ENCODE measurements at regions not wholly inside any gene's neighbourhood (a gene's known extent, or its start where the extent isn't known, plus 50 kb on each side); places are given as distances from the start of the nearest gene placed in this dataset.

DNA sequence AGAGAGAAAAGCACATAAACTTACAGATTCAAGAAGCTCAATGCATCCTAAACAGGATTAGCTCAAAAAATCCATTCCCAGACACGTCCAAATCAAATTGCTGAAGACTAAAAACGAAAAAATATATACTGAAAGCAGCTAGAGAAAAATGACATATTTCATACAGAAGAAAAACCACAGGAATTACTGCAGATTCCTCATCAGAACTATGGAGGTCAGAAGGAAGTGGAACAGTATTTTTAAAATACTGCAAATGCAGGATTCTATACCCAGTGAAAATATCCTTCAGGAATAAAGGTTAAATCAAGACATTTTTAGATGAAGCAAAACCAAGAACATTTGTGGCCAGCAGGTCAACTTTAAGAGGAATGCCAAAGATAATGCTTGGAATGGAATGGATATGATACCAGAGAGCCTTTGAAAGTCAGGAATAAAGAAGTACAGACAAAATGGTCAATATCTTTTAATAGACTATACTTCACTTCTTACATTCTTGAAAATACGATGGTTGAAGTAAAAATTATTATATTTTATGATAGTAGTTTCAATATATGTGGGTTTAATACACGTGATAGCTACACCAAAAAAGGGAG is 352.9 kb downstream of the CTTN start:
- no peak for DNase-seq

DNA sequence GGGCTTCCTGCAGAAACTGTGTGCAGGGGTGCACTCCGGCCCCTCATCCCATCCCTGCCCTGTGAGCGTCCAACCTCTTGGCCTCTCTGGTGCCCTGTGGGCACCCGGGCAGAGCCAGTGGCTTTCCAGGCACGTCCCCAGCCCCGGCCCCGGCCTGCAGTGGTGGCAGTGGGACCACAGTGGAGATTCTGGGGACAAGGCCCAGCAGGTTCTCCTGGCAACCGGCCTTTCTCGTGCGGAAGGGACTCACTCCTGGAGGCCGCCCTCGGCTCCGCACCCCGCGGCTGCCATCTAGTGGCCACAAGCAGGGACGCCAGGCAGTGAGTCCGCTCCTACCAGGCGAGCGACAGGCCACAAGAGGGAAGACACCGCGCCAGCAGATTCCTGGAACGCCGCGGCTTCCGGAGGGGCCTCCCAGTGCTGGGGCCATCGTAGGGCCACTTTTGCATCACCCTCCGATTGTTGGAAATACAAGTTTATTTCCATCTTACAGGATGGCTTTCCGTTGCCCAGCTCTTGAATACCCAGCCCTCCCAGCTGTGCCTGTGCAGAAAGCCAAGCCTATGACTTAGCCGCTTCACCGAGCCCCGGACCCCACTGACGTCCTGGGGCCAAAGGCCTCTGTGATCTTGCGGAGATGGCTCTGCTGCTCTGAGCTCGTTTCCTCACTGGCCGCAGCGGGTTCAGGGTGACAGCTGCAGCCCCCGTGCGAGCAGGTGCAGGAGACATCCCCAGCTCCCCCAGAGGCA is 357.3 kb downstream of the CTTN start:
- DNase-seq, result peak; percentile 75

DNA sequence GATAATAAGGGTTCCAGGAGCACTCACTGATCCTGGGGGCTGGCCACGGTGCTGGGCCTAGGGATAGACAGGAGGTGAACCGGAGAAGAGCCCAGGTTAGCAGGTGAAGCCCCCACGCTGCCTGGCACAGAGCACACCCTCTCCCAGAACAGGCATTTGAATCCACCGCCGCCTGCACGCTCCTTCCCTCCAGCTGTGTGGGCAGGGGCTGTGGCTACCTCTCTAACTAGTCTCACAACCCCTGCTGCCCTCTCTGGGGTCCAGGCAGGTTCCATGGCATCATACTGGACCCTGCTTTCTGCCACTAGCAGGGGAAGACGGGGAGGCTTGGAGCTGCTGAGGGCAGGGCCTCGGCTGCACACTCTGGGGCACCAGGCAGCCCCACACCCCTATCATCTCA is 358.0 kb downstream of the CTTN start:
- DNase-seq, result no peak

DNA sequence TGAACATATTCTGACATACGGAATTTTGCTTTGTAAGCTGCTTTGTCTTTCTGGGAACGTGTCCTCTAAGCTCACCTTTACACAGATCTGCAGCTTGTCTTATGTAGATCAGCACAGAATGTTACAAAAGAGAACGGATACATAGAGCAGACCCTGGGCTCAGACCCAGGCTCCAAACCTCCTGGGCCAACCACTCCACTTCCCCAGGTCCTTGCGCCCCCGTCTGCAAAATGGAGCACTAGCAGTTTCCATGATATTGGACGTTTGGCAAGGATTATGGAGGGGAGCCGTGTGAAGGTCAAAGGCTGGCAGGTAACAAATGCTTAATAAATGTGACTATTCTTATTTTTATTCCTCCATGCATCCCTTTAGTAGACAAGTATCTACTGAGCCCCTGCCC is 358.4 kb downstream of the CTTN start:
- no peak for DNase-seq

DNA sequence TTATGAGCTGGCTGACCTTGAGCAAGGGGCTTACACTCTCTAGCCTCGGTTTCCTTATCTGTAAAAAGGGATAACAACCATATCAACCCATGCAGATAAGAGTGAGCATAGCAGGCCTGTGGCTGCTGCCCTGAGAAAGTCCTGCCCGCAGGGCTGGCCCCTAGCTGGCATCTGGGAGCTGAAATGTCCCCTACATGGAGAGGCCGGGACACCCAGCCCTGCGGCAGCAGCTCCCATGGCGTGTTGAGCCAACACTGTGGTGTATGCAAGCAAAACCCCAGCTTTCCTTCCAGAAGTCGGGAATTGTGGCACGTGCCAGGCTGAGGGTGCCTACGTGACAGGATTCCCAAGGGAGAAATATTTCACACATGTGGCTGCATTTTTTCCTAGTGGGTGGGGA is 358.9 kb downstream of the CTTN start:
- DNase-seq, result no peak

DNA sequence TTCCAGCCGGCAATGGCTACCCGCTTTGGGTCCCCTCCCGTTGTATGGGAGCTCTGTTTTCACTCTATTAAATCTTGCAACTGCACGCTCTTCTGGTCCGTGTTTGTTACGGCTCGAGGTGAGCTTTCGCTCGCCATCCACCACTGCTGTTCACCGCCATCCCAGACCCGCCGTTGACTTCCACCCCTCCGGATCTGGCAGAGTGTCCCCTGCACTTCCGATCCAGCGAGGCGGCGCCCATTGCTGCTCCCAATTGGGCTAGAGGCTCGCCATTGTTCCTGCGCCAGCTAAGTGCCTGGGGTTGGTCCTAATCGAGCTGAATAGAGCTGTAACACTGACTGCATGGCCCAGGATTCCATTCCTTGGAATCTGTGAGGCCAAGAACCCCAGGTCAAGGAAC is 359.9 kb downstream of the CTTN start:
- DNase-seq, result no peak

DNA sequence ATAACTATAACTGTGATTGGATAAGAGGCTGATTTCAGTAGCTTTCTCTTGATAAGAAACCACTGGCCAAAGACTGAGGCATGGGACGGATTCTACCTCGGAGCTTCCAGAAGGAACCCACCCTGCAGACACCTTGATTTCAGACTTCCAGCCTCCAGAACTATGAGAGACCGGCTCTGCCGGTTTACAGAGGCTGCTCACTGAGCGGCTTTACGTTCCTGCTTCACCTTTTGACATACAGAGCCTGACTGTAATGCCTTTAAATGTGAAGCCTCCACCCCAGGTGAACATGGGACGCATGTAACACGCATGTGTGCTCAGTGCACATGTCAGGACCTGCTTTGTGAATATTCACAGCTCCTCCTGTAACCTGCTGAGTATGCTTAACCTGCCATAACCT is 361.5 kb downstream of the CTTN start:
- DNase-seq, result no peak

DNA sequence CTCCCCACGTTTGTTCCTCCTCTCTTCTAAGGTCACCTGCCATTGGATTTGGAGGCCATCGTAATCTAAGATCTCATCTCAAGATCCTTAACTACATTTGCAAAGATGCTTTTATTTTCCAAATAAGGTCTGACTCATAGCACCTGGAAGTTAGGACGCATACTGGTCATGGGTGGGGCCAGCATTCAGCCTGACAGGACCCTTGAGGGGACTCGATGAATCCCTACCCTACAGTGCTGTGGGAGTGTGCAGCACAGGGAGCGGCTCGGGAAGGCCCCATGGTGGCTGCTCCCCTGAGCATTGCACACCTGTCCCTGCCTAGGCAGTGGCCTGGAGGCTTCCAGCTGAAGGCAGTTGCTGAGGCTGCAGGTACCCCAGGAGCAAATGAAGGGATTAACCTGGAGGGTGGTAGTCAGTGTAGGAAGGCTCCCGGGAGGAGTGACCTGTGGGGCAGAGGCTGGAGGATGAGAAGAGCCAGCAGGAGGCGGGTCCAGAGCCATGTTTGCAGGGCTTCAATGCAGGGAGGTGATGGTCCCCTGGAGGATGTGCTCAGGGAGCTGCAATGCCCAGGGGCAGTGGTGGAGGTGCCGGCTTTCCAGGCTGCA is 362.2 kb downstream of the CTTN start:
- no peak for DNase-seq

DNA sequence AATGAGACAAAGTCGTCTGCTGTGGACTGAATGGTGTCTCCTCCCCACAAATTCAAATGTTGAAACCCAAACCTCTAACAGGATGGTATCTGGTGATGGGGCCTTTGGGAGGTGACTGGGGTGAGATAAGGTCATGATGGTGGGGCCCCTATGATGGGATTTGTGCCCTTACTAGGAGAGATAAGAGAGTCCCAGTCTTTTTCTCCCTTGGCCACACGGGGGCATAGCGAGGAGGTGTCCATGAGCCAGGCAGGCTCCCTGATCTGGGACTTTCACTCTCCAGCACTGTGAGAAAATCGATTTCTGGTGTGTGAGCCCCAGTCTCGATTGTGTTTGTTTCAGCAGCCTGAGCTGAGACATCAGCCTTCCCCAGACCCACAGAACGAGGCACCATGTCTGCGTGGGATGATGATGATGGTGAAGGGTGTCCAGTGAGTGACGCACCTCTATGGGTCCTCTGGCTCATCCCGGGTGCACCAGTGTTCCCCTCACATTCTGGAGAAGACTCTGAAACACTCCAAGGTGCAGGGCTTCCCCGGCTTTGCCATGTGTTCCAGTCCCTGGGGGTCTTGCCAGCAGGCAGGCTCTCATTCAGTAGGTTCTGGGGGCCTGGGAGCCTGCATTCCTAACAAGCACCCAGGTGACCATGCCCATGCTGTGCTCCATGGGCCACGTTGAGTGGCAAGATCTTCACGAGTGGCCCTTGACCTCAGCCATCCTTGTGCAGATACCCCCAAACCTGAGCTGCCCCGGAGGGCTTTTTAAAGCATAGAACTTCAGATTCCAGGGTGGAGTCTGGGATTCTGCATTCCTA is 363.0 kb downstream of the CTTN start:
- no peak for DNase-seq

DNA sequence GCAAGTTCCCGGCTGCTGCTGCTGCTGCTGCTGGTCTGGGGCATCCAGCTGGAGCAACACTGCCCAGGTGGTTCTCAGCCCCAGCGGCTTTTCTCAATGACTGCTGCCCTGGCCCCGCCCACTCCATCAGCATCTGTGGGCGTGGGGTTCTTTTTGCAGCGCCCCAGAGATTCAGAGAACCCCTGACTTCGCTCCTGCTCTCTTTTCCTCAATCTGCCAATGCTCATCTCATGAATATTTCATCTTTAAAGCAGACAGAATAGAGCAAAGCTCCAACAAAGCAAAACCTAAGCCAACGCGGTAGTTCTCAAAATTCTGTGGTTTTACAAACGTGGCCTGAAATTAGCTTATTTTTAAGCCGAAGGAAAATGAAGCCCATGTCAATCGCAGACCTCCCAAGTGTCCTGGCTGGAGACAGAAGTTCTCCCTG is 363.6 kb downstream of the CTTN start:
- no peak for DNase-seq

DNA sequence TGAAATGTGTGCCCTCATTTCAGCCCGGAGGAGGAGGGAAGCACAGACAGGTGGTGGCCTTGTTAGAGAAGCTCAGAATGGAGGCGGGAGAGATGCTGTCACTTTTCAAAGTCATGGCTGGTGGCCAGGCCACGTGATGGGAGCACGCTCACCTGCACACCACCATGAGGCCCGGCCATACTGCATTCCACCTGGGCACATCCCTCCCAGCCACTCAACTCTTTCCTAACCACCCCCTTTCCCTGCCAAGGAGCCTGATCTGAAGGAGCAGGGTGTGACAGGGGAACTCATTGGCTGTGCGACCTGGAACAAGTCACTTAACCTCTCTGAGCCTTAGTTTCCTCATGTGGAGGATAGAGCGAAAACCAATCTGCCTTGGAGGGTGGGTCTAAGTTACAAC is 364.5 kb downstream of the CTTN start:
- DNase-seq, result no peak

DNA sequence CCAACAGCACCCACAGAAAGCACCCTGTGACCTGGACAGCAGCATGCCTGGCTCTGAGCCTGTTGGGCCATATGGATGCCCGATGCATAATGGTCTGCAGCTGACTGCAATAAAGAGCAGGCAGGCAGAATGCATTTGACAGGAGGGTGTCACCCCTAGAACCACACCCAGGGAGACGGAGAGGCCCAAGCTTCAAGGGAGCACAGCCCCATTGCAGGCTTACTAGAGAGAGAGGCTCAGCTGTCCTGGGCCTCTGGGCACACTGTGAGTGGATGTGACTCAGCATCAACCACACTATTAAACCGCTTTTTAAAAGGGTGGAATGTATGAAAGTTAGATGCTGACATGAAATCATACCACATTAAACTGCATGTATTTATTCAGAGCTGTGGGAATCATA is 365.3 kb downstream of the CTTN start:
- no peak for DNase-seq

DNA sequence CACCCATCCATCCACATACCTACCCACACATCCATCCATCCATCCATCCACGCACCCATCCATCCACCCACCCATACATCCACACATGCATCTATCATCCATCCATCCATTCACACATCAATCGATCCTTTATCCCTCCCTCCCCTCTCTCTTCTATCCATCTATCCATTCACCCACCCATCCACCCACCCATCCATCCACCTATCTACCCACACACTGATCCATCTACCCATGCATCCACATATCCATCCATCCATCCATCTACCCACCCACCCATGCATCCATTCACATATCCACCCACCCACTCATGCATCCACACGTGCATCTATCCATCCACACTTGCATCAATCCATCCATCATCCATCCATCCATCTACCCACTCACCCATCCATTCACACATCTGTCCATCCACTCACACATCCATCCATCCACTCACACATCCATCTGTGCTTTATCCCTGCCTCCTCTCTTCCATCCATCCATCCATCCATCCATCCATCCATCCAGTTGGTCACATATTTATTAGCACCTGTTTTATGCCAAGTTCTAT is 366.1 kb downstream of the CTTN start:
- no peak for DNase-seq

DNA sequence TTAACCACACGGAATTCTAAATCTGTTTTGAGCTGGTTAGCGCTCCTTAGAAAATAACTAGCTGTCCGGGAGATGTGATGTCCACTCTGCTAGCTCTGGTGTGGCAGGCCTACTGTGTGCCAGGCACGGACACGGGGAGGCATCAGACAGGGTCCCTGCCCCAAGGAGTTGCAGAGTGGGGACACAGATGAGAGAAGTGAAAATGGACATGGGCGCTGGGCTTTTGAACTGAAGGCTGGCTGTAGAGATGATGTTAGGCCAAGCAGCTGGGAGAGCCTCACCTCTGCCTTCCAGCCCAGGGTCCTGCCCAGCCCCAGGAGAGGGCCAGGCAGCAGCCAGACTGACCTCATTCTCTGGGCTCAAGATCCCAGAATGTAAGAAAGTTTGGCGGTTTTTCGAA is 368.6 kb downstream of the CTTN start:
- DNase-seq, result no peak

DNA sequence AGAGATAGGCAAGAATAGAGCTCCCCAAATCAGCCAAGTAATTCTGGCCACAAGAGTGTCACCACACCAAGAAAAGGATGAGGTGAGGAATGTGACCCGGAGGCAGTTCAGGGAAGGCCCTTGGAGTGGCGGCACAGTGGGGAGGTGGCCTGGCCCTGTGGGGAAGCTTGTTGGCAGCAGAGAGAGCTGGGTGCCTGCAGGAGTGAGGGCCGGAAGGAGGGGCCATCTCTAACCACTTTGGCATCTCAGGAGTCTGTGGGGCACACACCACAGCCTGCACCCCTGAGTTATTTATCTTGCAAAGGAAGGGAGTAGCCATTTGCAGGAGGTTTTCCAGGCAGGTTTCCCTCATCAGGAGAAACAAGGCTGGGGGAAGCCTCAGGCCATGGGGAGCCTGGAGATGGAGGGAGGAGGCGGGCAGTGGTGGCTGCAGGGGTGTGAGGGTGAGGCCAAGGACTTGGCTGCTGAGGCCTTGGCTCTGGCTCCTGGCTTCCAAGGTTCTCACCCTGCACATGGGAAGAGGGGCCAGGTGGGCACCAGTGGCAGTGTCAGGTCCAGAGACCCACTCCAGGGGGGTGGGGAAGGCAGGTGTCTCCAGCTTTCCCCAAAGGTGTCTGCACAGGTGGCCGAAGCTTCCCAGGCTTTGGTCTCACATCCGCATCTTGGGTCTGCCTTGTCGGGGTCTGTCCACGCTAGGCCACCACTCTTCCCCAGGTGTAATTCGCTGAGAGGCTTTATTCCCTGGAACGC is 370.2 kb downstream of the CTTN start:
- no peak for DNase-seq

DNA sequence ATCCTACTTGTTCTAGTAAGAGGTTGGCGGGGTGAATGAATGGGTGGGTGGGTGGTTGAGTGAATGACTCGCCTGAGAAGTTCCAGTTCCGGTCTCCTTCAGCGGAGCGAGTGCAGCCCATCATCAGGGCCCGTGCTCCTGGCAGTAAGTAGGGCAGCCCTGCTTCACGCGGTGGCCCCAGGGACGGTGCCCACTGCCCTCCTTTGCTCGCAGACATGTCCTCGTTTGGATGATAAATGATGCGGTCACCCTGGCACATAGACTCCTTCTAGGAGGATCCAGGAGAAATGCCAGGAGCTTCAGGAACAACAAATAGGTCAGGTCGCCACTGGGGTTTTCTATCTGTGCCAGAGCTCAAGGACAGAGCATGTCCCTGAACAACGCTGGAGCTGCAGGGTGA is 370.8 kb downstream of the CTTN start:
- DNase-seq, result no peak

DNA sequence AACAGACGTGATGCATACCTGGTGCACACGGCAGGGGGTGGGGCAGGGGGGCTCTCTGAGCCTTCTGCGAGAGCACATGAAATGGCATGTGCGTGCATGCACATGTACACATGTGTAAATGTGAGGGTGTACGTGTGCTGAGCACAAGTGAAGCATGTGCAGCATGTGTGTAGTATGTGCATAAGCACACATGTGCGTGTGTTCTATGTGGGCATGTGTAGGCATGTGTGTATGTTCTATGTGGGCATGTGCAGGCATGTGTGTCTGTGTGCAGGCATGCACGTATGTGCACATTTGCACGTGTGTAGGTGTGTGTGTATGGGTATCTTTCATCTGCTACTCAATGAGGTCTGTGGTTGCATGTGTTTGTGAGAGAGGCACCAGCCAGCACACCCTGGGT is 371.2 kb downstream of the CTTN start:
- DNase-seq, result no peak

DNA sequence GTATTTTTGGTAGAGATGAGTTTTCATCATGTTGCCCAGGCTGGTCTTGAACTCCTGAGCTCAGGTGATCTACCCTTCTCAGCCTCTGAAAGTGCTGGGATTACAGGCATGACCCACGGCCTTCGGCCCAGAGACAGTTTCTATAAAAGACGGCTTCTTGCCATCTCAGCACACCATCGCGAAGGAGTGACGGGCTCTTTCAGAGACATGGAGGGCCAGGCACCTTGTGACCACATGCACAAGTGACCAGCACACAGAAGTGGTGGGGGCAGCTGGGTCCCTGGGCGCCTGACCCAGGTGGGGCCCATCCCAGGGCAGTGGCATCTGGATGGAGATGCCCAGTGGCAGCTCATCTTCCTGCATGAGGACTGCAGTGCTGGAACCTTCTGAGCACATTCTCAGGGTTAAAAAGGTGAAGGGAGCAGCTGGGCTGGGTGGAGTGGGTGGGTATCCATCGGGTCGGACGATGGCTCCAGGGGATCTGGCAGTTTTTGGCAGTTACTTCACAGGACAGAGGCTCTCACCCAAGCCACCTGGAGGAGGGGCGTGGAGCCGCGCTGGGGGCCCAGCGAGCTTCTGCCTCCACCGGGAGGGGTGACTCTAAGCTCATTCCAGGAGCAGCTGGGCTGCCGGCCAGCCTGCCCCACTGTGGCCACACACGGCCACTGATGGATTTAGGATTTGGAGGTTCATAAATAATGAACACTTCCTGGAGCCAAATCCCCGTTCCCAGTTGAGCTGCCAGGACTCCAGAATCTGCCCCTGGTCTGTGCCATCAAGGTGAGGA is 373.0 kb downstream of the CTTN start:
- DNase-seq, result no peak

DNA sequence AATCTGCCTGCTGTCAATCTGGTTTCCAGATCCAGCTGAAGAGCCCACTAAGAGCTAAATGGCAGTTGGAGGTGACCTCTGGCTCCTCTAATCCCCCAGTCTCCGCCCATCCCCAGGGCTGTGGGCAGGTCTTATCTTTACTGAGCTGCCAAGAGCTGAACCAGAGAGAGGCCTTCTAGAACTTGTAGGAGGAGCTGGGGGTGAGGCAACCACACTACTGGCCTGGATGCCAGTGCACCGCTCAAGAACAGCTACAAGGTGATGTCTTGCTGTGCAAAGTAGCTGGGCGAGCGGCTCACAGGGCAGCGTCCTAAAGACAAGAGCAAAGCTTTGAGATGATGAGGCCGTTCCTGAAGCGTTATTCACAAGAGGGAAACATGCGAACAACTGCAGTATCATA is 374.6 kb downstream of the CTTN start:
- no peak for DNase-seq

DNA sequence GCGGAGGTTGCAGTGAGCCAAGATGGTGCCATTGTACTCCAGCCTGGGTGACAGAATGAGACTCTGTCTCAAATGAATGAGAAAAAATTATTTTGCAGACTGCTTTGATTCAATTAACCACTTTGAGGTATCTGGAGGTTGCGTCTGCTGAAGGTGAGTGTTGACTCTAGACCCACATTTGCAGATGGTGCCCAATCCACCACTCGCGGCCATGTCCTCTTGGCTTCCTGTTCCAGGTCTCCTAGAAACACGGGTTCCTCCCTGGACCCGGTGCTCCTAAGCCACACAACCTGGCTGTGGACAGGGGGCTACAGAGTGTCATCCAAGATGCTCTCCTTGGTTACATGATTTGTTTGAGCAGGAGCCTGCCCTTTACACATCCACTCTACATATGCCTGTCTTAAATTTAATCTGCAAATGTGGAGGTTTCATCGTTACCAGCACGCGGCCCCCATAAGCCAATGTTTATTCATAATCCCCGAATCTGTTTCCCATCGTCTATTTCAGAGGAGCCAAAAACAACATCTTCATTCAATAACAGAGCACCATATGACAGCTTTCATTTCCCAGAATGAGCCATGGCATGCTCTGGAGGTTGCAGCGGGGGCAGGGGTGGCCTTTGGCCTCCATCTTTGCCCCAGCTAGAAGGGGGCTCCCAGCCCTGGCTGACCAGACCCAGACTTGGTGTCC is 377.2 kb downstream of the CTTN start:
- no peak for DNase-seq

DNA sequence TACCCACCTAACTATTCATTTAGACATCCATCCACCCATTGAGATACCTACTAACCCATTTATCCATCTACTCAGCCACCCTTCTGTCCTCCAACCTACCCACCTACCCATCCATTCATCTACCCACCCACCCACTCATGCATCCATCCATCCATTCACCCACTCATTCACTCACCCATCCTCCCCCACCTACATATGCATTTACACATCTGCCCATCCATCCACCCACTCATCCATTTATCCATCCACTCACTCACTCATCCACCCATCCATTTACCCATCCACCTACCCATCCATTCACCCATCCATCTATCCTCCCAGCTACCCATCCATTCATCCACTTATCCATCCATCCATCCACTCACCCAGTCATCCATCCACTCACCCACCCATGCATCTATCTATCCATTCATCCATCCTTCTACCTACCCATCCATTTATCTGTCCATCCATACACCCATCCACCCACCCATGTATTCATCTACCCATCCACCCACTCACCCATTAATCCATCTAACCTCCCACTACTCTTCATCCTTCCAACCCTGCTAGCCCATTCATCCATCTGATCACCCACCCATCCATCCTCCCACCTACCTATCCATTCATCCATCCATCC is 378.7 kb downstream of the CTTN start:
- no peak for DNase-seq

Data from stimulated activated CD4-positive, alpha-beta T cell treated with anti-CD3 and anti-CD28 coated beads, Interleukin-15, amount 100 ng/mL, for 24 hours (primary cell).